Epithelial cell of prostate (primary cell): ENCODE measurements at regions not wholly inside any gene's neighbourhood (a gene's known extent, or its start where the extent isn't known, plus 50 kb on each side); places are given as distances from the start of the nearest gene placed in this dataset.
A peak's percentile ranks its signal among the peaks of the same experiment; 100 is the strongest.

ENCODE experiments used
- DNase-seq: peaks from one replicate; pipeline ENCODE4 v3.0.0-alpha.2; 2011; ENCODE audit warnings: low read depth, low spot score
- H3K27ac ChIP-seq: fragments of 450-650 bp; 2 replicates; pipeline ENCODE4 v1.5.1; 2017; ENCODE audit warnings: mild to moderate bottlenecking

DNA sequence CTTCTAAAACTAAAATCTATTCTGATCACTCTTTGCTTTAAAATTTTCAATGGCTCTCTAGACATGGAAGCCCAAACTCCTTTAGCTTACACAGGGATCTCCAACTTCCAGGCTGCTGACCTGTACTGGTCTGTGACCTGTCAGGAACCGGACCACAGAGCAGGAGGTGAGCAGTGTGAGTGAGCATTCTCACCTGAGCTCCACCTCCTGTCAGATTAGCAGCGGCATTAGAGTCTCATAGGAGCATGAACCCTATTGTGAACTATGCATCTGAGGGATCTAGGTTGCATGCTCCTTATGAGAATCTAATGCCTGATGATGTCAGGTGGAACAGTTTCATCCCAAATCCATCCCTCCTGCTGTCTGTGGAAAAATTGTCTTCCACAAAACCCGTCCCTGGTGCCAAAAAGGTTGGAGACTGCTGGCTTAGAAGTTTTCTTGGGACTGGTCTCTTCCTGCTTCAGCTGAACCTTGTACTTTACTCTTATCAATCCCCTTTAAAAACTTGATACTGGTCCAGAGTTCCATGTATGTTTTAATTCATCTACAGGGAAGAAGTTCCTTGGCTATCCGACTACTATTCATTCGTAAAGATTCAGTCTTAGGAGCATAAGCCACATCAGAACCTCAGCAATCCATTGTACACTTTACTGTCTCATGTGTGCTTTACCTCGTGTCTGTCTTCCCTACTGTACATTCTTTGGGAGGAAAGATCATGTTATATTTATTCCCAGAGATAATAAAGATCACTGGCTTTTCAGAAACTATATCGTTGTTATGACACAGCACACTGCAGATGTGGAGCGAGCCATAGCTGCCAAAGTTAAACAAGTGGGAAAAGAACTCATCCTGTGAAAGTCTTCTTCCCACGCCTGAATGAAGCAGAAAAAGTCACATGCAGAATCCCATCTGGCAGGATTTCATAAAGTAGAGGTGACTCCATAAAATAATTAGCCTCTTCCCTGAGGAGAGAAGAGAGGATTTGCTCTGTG, 183.8 kb downstream of the LRATD1 start:
- DNase-seq, result no peak
- no peak overlapping the region for H3K27ac ChIP-seq

- no peak overlapping the region for H3K27ac ChIP-seq
- no peak for DNase-seq
These were observed 185.3 kb downstream of the LRATD1 start for GRCh38 chr2:14817848-14818247.

DNA sequence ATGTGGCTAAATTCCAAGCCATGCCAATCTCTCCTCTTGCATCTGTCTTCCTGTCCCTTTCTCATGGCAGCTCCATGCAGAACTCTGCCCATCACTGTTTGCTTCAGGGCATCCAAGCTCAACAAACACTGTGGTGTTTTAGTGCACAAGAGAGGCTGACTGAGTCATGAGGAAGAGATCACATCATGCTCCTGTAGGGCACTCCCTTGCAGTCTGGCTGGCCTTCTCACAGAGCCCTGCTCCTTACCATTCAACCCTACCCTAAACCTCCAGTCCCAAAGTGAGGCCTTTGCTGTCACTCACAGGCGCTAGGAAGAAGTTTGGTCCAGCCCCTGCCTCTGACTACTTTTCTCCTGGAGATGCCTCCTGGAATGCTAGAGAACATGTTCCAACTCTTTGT, 194.0 kb downstream of the LRATD1 start:
- DNase-seq, result peak; percentile 81
- peak overlapping the region; percentile 67 for H3K27ac ChIP-seq

DNA sequence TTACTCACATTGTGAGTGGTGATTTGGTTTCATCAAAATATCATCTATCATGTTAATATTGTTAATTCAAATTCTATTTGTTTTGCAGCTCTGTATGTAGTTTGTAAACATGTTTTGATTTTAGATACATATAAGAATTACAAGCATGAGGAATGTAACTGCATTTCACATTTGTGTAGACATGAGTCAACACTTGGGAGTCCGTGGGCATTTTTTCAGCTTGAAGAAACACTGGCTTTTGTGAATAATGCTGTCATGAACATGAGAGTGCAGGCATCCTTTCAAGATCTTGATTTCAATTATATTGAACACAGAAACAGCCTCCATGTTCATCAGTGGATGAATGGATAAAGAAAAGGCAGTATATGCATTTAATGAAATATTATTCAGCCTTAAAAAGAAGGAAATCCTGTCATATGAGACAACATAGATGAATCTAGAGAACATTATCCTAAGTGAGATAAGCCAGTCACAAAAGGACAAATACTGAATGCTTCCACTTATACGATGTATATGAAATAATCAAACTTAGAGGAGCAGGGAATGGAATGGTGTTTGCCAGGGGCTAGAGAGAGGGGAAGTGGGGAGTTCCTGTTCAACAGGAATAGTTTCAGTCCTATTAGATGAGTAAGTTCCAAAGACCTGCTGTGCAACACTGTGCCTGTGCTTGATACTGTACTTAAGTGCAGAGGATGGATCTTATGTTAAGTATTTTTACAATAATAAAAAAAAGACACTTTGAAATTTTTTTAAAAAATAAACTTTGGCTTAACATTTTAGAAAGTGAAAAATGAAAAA, 194.9 kb downstream of the LRATD1 start:
- DNase-seq, result peak; percentile 41
- H3K27ac ChIP-seq, result peak overlapping the region; percentile 67

DNA sequence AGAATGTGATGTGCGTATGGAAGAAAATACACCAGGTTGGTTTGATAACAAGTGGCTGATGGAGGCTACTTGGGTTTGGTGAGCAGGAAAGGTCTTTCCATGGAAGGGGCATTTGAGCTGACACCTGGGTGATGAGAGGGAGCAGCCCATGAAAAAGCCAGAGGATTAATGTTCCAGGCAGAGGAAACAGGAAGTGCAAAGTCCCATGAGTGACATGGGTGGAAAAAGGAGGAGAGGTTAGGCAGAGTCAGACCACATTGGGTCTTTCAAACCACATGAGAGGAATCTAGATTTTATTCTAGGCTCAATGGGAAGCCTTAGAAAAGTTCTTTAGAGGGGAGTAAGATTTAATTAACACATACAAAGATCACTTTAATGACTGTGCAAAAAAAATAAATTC, 195.7 kb downstream of the LRATD1 start:
- DNase-seq, result no peak
- H3K27ac ChIP-seq, result peak overlapping the region; percentile 67

- no peak for DNase-seq
- H3K27ac ChIP-seq, result no peak overlapping the region
These were observed 196.5 kb downstream of the LRATD1 start for GRCh38 chr2:14828968-14829367.

GRCh38 chr2:14831458-14831857, 198.9 kb downstream of the LRATD1 start:
- no peak overlapping the region for H3K27ac ChIP-seq
- no peak for DNase-seq

GRCh38 chr2:14843507-14844204, 211.1 kb downstream of the LRATD1 start:
- DNase-seq, result no peak
- H3K27ac ChIP-seq, result no peak overlapping the region

GRCh38 chr2:14855751-14856150, 223.2 kb downstream of the LRATD1 start:
- H3K27ac ChIP-seq, result no peak overlapping the region
- no peak for DNase-seq

DNA sequence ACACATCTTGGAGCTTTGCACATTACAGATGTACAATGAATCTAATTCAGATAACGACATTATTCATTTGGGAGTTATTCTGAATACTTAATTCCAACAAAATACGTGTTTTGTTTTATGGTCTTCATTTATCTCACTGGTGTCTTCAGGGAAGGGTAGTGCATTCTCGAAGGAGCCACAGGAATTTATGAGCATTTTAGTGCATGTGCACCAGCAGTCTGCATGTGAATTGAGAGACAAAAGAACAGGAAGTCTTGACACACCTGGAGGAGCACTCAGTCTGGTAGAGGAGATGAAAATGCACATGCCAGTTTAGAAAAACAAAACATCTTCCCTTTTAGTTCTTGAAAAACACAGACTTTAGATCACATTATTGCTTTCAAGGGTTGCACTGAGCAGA, 228.7 kb downstream of the LRATD1 start:
- H3K27ac ChIP-seq, result peak overlapping the region; percentile 22
- no peak for DNase-seq

DNA sequence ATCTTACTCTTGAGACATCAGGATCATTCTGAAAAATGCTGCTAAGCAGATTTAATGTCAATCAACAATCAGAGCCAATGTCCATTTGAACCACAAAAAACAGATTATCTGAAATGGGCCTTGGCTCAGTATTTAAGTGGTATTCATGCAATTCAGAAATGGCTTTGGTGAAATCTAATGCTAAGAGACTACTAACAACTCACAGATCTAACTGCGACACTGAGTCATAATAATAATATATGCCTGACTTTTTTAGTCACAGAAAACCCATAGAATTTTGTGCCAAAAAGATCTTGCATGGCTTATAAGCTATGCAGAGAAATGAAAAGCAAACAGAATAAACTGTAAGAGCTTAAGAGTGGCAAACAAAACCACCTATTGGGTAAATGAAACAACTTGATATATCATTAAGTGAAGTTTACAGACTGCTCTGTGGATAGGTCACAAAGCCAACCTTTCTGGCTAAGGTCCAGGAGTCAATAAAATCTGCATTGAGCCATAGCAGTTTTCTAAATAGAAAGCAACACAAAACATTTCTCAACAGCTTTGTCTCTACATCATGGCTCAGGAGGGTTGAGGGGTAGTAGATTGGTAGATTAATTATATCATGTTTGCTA, 234.3 kb downstream of the LRATD1 start:
- H3K27ac ChIP-seq, result no peak overlapping the region
- no peak for DNase-seq

- H3K27ac ChIP-seq, result no peak overlapping the region
- DNase-seq, result no peak
These were observed 235.3 kb downstream of the LRATD1 start for GRCh38 chr2:14867853-14868252.

- no peak overlapping the region for H3K27ac ChIP-seq
- DNase-seq, result no peak
These were observed 240.3 kb downstream of the LRATD1 start for GRCh38 chr2:14872779-14873325.

DNA sequence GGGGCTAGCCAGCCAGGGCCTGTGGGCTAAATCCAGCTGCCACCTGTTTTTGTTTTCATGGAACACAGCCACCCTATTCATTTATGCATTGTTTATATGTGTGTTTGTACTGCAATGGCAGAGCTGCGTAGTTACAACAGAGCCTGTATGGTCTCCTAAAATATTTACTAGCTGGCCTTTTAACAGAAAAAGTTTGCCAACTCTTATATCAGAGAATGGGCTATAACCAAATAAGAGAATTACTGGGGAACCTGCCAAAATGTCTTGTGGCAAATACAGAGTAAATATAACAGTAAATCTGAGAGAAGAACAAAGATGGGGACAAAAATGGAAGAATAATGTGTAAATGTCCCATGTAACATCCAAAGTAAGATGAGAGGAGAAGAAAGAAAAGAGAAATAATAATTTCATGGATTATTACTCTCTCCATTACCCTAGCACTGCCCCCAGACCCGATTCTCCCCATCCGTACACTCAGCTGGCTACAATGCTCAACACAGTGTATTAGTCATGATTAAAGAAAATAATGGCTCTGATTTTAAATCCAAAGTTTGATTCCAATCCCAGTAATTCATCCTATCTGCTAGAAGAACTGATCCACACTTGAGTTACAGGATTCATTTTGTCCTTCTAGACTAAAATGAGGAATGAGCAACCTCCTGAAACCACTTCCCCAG, 249.3 kb downstream of the LRATD1 start:
- no peak for DNase-seq
- H3K27ac ChIP-seq, result no peak overlapping the region

DNA sequence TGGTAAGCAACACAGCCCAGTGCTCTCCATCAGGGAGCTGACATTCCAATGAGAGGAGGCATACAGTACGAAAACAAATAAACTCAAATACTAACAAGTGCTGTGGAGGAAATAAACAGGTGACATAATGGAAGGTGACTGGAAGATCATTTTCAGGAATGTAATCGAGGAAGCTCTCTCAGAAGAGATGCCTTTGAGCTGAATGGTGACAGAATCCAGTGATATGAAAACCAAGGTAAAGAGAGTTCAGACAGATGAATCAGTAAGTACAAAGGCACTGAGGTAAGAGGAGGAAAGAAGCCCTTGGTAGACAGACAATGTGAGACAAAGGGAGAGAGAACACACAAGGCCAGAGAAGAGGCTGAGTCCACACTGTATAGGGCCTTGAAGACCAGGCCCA, 252.1 kb downstream of the LRATD1 start:
- H3K27ac ChIP-seq, result no peak overlapping the region

GRCh38 chr2:14891546-14891945, 259.0 kb downstream of the LRATD1 start:
- no peak for DNase-seq
- H3K27ac ChIP-seq, result no peak overlapping the region

More for the DNA sequence above, 252.1 kb downstream of the LRATD1 start:
- DNase-seq, result no peak

DNA sequence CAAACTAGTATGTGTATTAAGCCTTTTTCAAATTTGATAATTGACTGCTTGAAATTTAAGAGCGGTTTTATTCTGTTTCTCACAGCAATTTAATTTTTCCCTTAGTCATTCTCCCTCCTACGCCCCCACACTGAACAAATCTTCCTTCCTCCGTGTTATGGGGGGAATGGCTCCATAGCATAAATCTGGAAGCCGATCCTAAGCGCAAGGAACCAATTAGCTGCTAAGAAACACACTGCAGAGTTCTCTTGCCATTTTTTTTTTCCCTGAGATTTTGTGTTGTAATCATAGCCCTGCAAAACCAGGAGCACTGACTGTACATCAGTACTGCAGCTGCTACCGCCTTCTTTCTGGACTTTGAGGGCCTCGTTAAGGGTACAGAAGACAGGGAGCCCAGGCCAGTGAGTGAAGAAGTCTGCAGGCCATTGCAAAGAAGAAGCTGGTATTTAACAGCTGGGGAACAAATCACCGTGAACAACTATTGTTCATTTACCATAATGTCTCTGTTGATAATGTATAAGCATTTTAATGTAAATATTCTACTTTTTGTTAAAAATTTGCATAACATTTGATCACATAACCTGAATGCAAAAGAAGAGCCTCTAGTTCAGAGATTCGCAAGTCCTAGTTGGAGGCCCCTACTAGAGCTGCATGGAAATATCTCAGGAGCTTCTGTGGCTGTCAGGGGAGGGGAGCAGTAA, 264.0 kb downstream of the LRATD1 start:
- no peak for DNase-seq
- no peak overlapping the region for H3K27ac ChIP-seq

- H3K27ac ChIP-seq, result no peak overlapping the region
These were observed 267.3 kb downstream of the LRATD1 start for GRCh38 chr2:14899621-14900414.

More at GRCh38 chr2:14899621-14900414, 267.3 kb downstream of the LRATD1 start:
- no peak for DNase-seq
